ENCODE measurements at regions not wholly inside any gene's neighbourhood (a gene's known extent, or its start where the extent isn't known, plus 50 kb on each side); places are given as distances from the start of the nearest gene placed in this dataset.

DNA sequence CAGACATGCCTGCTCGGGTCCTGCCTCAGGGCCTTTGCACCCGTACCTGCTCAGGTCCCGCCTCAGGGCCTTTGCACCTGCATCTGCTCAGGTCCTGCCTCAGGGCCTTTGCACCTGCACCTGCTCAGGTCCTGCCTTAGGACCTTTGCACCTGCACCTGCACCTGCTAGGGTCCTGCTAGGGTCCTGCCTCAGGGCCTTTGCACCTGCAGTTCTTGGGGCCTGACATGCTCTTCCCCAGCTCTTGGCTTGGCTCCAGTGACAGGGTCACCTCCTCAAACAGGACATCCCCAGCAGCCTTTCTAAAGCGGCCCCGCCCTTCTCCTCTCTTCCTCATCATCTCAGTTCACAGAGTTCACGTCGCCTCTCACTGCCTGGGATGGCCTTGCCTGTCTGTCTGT is 54.9 kb upstream of the NCOR2 start:
- Histone ChIP-seq H3K4me3 (ENCODE audit: low read length) (no peak overlapping the region), H4K20me1 (ENCODE audit: control insufficient read depth, insufficient read depth, low read depth, low read length) (no peaks in the 10 kb centered on the region), H3K4me2 (ENCODE audit: low read length) (no peak overlapping the region), H3K9me2 (replicated peaks; ENCODE audit: control insufficient read depth, low read length) (no peaks in the 10 kb centered on the region), H3F3A (ENCODE audit: control insufficient read depth, insufficient read depth) (no peaks in the 10 kb centered on the region), H3K27me3 (ENCODE audit: control insufficient read depth, low read length) (peaks cover 19% of the 10 kb centered on the region; the same call in 1 of the 2 replicates), H3K27ac (ENCODE audit: low read depth, low read length) (no peak overlapping the region), H3K79me2 (ENCODE audit: control insufficient read depth, low read length) (no peaks in the 10 kb centered on the region), H3K9me3 (ENCODE audit: control insufficient read depth, insufficient read depth, low read length) (no peaks in the 10 kb centered on the region), H3K36me3 (ENCODE audit: control insufficient read depth, low read length) (no peaks in the 10 kb centered on the region), H3K4me1 (ENCODE audit: control insufficient read depth, low read length) (no peaks in the 10 kb centered on the region)
- TF ChIP-seq, protein P1, sequence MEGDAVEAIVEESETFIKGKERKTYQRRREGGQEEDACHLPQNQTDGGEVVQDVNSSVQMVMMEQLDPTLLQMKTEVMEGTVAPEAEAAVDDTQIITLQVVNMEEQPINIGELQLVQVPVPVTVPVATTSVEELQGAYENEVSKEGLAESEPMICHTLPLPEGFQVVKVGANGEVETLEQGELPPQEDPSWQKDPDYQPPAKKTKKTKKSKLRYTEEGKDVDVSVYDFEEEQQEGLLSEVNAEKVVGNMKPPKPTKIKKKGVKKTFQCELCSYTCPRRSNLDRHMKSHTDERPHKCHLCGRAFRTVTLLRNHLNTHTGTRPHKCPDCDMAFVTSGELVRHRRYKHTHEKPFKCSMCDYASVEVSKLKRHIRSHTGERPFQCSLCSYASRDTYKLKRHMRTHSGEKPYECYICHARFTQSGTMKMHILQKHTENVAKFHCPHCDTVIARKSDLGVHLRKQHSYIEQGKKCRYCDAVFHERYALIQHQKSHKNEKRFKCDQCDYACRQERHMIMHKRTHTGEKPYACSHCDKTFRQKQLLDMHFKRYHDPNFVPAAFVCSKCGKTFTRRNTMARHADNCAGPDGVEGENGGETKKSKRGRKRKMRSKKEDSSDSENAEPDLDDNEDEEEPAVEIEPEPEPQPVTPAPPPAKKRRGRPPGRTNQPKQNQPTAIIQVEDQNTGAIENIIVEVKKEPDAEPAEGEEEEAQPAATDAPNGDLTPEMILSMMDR (IDR thresholded peaks at IDR 0.05; ENCODE audit: low read depth, low read length, poor library complexity, severe bottlenecking) = no peak
- no peak for TF ChIP-seq EZH2phosphoT487 (IDR thresholded peaks at IDR 0.05; ENCODE audit: borderline replicate concordance, low read length)

DNA sequence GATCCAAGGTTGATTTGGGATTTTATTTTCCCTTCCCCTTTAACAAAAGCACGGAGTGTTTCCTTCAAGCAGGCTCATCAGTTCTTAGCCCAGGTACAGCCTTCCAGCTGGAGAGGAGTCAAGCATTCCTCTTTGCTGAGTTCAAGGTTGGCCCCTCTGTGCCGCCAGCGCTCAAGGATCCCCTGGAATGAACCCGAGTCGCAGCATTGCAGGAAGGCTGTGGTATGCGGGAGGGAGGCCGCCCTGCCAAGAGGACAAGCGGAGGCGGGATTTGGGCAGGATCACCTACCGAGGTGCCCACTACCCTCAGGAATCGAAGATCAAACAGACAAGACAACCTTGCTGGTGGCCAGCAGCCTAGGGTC is 53.9 kb upstream of the NCOR2 start:
- no peaks in the 10 kb centered on the region for H3K36me3 ChIP-seq (ENCODE audit: control insufficient read depth, low read length)
- H3K4me1 ChIP-seq (ENCODE audit: control insufficient read depth, low read length) = no peaks in the 10 kb centered on the region
- H3K9me2 ChIP-seq (replicated peaks; ENCODE audit: control insufficient read depth, low read length) = no peaks in the 10 kb centered on the region
- peaks cover 27% of the 10 kb centered on the region; the same call in 1 of the 2 replicates for H3K27me3 ChIP-seq (ENCODE audit: control insufficient read depth, low read length)
- no peaks in the 10 kb centered on the region for H4K20me1 ChIP-seq (ENCODE audit: control insufficient read depth, insufficient read depth, low read depth, low read length)
- no peak overlapping the region for H3K27ac ChIP-seq (ENCODE audit: low read depth, low read length)
- H3K9me3 ChIP-seq (ENCODE audit: control insufficient read depth, insufficient read depth, low read length) = no peaks in the 10 kb centered on the region
- H3F3A ChIP-seq (ENCODE audit: control insufficient read depth, insufficient read depth) = no peaks in the 10 kb centered on the region
- no peaks in the 10 kb centered on the region for H3K79me2 ChIP-seq (ENCODE audit: control insufficient read depth, low read length)
- TF ChIP-seq, protein P1 (IDR thresholded peaks at IDR 0.05; ENCODE audit: low read depth, low read length, poor library complexity, severe bottlenecking) = no peak
- no peak for TF ChIP-seq EZH2phosphoT487 (IDR thresholded peaks at IDR 0.05; ENCODE audit: borderline replicate concordance, low read length)
- H3K4me2 ChIP-seq (ENCODE audit: low read length) = no peak overlapping the region
- no peak overlapping the region for H3K4me3 ChIP-seq (ENCODE audit: low read length)

GRCh38 chr12:124620606-124621295 is 53.3 kb upstream of the NCOR2 start:
- no peaks in the 10 kb centered on the region for H3F3A ChIP-seq (ENCODE audit: control insufficient read depth, insufficient read depth)
- H3K4me3 ChIP-seq (ENCODE audit: low read length) = no peak overlapping the region
- H3K9me3 ChIP-seq (ENCODE audit: control insufficient read depth, insufficient read depth, low read length) = no peaks in the 10 kb centered on the region
- H3K4me1 ChIP-seq (ENCODE audit: control insufficient read depth, low read length) = no peaks in the 10 kb centered on the region
- no peaks in the 10 kb centered on the region for H3K9me2 ChIP-seq (replicated peaks; ENCODE audit: control insufficient read depth, low read length)
- TF ChIP-seq, protein P1 (IDR thresholded peaks at IDR 0.05; ENCODE audit: low read depth, low read length, poor library complexity, severe bottlenecking) = no peak
- TF ChIP-seq EZH2phosphoT487 (IDR thresholded peaks at IDR 0.05; ENCODE audit: borderline replicate concordance, low read length) = no peak
- H3K36me3 ChIP-seq (ENCODE audit: control insufficient read depth, low read length) = no peaks in the 10 kb centered on the region
- peaks cover 27% of the 10 kb centered on the region; the same call in 1 of the 2 replicates for H3K27me3 ChIP-seq (ENCODE audit: control insufficient read depth, low read length)
- H3K27ac ChIP-seq (ENCODE audit: low read depth, low read length) = no peak overlapping the region
- no peak overlapping the region for H3K4me2 ChIP-seq (ENCODE audit: low read length)
- H4K20me1 ChIP-seq (ENCODE audit: control insufficient read depth, insufficient read depth, low read depth, low read length) = no peaks in the 10 kb centered on the region
- H3K79me2 ChIP-seq (ENCODE audit: control insufficient read depth, low read length) = no peaks in the 10 kb centered on the region

All from DOHH2 (cell line).